HepG2 (cell line): ENCODE measurements at regions not wholly inside any gene's neighbourhood (a gene's known extent, or its start where the extent isn't known, plus 50 kb on each side); places are given as distances from the start of the nearest gene placed in this dataset.

Experiments
- MXI1 ChIP-seq: IDR thresholded peaks from 3 replicates; pipeline ENCODE4 v1.6.1; 2012; ENCODE audit warnings: low read depth, low read length, inconsistent platforms, borderline replicate concordance
- POLR2A ChIP-seq, 2 experiments: IDR thresholded peaks; 2 replicates each; pipeline ENCODE4 v1.6.1; 2011; ENCODE audit warnings: low read depth in 2 of 2, low read length in 2 of 2, mild to moderate bottlenecking in 1 of 2, moderate library complexity in 1 of 2; ENCODE audit not compliant: insufficient read depth in 1 of 2
- ZFP36 ChIP-seq: fragments of 150-350 bp; IDR thresholded peaks from 2 replicates; pipeline ENCODE4 v1.6.1; 2018; ENCODE audit warnings: borderline replicate concordance, low read length, low read depth; ENCODE audit not compliant: partially characterized antibody
- TF ChIP-seq, protein P1 (sequence below), 2 experiments: sonication (generic) in 1 of 2; formaldehyde crosslinking in 1 of 2; IDR thresholded peaks; 2 replicates each; pipeline versions ENCODE4 v1.5.1 to v1.6.1; 2011 to 2020; ENCODE audit warnings: borderline replicate concordance in 1 of 2, low read depth in 1 of 2, low read length in 1 of 2, mild to moderate bottlenecking in 1 of 2, missing genetic modification reagents in 1 of 2, moderate library complexity in 1 of 2
- TF ChIP-seq, protein P2 (sequence below): sonication (generic); formaldehyde crosslinking; IDR thresholded peaks from 2 replicates; pipeline ENCODE4 v1.4.0; 2020; ENCODE audit warnings: missing genetic modification reagents

DNA sequence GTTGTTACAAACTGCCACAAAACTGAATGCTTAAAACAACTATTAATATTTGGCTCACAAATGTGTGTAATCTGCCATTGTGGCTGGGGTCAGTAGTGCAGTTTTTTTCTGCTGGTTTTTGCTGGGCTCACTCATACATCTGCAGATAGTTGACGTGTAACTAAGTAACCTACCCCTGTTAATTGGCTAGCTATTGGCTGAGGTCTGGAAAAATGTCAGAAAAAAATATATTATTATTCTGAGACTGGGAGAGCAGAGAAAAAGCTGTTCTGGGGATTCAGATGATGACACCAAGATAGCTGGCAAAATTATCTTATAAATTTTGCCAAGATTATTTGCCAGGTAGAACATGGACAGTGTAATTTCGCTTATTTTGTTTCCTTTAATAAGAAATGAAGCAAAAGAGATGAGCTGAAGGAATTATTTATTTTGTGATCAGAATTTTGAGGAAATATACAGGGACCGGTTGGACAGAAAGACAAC, 616.1 kb upstream of the ADAMTS5 start:
- TF ChIP-seq, protein P1, sequence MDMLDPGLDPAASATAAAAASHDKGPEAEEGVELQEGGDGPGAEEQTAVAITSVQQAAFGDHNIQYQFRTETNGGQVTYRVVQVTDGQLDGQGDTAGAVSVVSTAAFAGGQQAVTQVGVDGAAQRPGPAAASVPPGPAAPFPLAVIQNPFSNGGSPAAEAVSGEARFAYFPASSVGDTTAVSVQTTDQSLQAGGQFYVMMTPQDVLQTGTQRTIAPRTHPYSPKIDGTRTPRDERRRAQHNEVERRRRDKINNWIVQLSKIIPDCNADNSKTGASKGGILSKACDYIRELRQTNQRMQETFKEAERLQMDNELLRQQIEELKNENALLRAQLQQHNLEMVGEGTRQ (IDR thresholded peaks at IDR 0.05; ENCODE audit: low read depth, low read length), result no peak
- TF ChIP-seq, protein P1 (CRISPR knock-in tag; IDR thresholded peaks at IDR 0.05; ENCODE audit: borderline replicate concordance), result no peak
- TF ChIP-seq ZFP36, result no peak
- TF ChIP-seq MXI1, result no peak
- TF ChIP-seq, protein P2, sequence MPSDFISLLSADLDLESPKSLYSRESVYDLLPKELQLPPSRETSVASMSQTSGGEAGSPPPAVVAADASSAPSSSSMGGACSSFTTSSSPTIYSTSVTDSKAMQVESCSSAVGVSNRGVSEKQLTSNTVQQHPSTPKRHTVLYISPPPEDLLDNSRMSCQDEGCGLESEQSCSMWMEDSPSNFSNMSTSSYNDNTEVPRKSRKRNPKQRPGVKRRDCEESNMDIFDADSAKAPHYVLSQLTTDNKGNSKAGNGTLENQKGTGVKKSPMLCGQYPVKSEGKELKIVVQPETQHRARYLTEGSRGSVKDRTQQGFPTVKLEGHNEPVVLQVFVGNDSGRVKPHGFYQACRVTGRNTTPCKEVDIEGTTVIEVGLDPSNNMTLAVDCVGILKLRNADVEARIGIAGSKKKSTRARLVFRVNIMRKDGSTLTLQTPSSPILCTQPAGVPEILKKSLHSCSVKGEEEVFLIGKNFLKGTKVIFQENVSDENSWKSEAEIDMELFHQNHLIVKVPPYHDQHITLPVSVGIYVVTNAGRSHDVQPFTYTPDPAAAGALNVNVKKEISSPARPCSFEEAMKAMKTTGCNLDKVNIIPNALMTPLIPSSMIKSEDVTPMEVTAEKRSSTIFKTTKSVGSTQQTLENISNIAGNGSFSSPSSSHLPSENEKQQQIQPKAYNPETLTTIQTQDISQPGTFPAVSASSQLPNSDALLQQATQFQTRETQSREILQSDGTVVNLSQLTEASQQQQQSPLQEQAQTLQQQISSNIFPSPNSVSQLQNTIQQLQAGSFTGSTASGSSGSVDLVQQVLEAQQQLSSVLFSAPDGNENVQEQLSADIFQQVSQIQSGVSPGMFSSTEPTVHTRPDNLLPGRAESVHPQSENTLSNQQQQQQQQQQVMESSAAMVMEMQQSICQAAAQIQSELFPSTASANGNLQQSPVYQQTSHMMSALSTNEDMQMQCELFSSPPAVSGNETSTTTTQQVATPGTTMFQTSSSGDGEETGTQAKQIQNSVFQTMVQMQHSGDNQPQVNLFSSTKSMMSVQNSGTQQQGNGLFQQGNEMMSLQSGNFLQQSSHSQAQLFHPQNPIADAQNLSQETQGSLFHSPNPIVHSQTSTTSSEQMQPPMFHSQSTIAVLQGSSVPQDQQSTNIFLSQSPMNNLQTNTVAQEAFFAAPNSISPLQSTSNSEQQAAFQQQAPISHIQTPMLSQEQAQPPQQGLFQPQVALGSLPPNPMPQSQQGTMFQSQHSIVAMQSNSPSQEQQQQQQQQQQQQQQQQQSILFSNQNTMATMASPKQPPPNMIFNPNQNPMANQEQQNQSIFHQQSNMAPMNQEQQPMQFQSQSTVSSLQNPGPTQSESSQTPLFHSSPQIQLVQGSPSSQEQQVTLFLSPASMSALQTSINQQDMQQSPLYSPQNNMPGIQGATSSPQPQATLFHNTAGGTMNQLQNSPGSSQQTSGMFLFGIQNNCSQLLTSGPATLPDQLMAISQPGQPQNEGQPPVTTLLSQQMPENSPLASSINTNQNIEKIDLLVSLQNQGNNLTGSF (CRISPR knock-in tag), result no peak
- no peak for TF ChIP-seq POLR2A (IDR thresholded peaks at IDR 0.05; ENCODE audit: insufficient read depth in 1 of 2, low read depth in 2 of 2, low read length in 2 of 2)
